Osteoblast (primary cell): ENCODE measurements at regions not wholly inside any gene's neighbourhood (a gene's known extent, or its start where the extent isn't known, plus 50 kb on each side); places are given as distances from the start of the nearest gene placed in this dataset.

ENCODE experiments used
- DNase-seq: peaks from one replicate; pipeline ENCODE4 v3.0.0; 2011; ENCODE audit warnings: low spot score, mixed read lengths; ENCODE audit not compliant: insufficient read length; ENCODE audit errors: missing footprints
- H2AFZ ChIP-seq: 2 replicates; pipeline ENCODE4 v1.6.0; 2011; ENCODE audit warnings: mild to moderate bottlenecking, low read length
- H3K27ac ChIP-seq: 2 replicates; pipeline ENCODE4 v1.5.1; 2011; ENCODE audit warnings: mild to moderate bottlenecking, low read depth, low read length, moderate library complexity
- H3K27me3 ChIP-seq: 2 replicates; pipeline ENCODE4 v1.6.0; 2012; ENCODE audit warnings: mild to moderate bottlenecking, control low read depth, inconsistent platforms, low read length, moderate library complexity; ENCODE audit not compliant: insufficient read depth
- H3K36me3 ChIP-seq: 2 replicates; pipeline ENCODE4 v1.5.1; 2011; ENCODE audit warnings: mild to moderate bottlenecking, low read length, control low read depth, moderate library complexity; ENCODE audit not compliant: insufficient read depth
- H3K4me1 ChIP-seq: 2 replicates; pipeline ENCODE4 v1.5.1; 2011; ENCODE audit warnings: mild to moderate bottlenecking, low read length, control low read depth, moderate library complexity; ENCODE audit not compliant: insufficient read depth
- H3K4me2 ChIP-seq: 2 replicates; pipeline ENCODE4 v1.6.0; 2011; ENCODE audit warnings: mild to moderate bottlenecking, low read length; ENCODE audit not compliant: insufficient read depth
- H3K4me3 ChIP-seq: fragments of 200-600 bp; sonication (generic); 3 replicates; pipeline ENCODE4 v1.5.1; 2012; ENCODE audit warnings: mild to moderate bottlenecking, low read length, inconsistent platforms; ENCODE audit not compliant: insufficient read depth
- H3K79me2 ChIP-seq: 2 replicates; pipeline ENCODE4 v1.6.0; 2012; ENCODE audit warnings: mild to moderate bottlenecking, low read length, control low read depth, inconsistent platforms; ENCODE audit not compliant: insufficient read depth
- H3K9me3 ChIP-seq: 2 replicates; pipeline ENCODE4 v1.5.1; 2011; ENCODE audit warnings: low read depth, low read length, control low read depth
- H4K20me1 ChIP-seq: 2 replicates; pipeline ENCODE4 v1.6.0; 2012; ENCODE audit warnings: mild to moderate bottlenecking, low read length, control low read depth; ENCODE audit not compliant: insufficient read depth
- CTCF ChIP-seq: IDR thresholded peaks from 2 replicates; pipeline ENCODE4 v1.5.1; 2011; ENCODE audit warnings: mild to moderate bottlenecking, low read depth, low read length, moderate library complexity; ENCODE audit errors: extremely low read depth

- H3K9me3 ChIP-seq, result no peaks in the 10 kb centered on the region
- H3K4me3 ChIP-seq, result no peak overlapping the region
- H3K27ac ChIP-seq, result no peak overlapping the region
- H3K4me1 ChIP-seq, result no peaks in the 10 kb centered on the region
- no peak overlapping the region for H2AFZ ChIP-seq
- H3K4me2 ChIP-seq, result no peak overlapping the region
- no peak for TF ChIP-seq CTCF
- H3K36me3 ChIP-seq, result no peaks in the 10 kb centered on the region
- no peak for DNase-seq
- H4K20me1 ChIP-seq, result no peaks in the 10 kb centered on the region
- peaks cover 4% of the 10 kb centered on the region for H3K27me3 ChIP-seq
- no peaks in the 10 kb centered on the region for H3K79me2 ChIP-seq
Observed at GRCh38 chr9:108765265-108765664, 90.5 kb downstream of the ACTL7B start.

- Histone ChIP-seq H3K27ac (no peak overlapping the region), H3K4me1 (no peaks in the 10 kb centered on the region), H3K27me3 (peaks cover 3% of the 10 kb centered on the region), H3K4me3 (no peak overlapping the region), H3K36me3 (no peaks in the 10 kb centered on the region), H2AFZ (no peak overlapping the region), H4K20me1 (no peaks in the 10 kb centered on the region), H3K4me2 (no peak overlapping the region), H3K9me3 (no peaks in the 10 kb centered on the region), H3K79me2 (no peaks in the 10 kb centered on the region)
- TF ChIP-seq CTCF, result no peak
- no peak for DNase-seq
Observed at GRCh38 chr9:108762348-108763055, 93.3 kb downstream of the ACTL7B start.

DNA sequence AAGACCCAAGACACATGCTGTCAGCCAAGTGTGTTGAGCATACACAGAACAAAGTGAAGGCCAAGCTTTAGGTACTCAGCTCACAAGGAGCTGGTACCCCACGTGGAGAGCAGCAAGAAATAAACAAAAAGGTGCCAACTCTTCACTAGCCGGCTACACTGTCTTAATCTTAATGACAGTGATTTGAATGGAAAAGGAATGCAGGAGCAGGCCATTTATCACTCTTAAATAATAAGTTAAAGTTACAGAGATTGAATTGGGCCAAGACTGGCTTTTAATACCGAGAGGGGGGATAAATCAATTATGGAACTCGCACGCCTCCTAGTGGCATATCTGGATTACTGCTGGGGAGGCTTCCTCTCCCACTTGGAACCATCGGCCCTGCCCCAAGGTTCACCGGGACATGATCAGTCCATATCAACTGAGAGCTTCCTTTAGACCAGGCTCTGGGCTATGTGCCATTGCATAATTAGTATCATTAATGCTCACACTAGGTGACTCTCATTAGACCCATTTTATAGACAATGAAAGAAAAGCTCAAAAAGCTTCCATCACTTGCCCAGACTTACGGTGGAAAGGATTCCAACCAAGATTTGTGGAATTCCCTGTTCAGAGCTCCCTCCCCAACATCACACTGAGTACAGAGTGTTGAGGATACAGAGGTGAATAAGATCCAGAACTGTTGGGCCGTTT, 94.0 kb downstream of the ACTL7B start:
- no peak overlapping the region for H3K27ac ChIP-seq
- H4K20me1 ChIP-seq, result no peaks in the 10 kb centered on the region
- TF ChIP-seq CTCF, result peak; percentile 95
- H3K27me3 ChIP-seq, result no peaks in the 10 kb centered on the region
- H3K4me1 ChIP-seq, result no peaks in the 10 kb centered on the region
- H2AFZ ChIP-seq, result no peak overlapping the region
- peak; percentile 90 for DNase-seq
- no peaks in the 10 kb centered on the region for H3K36me3 ChIP-seq
- H3K79me2 ChIP-seq, result no peaks in the 10 kb centered on the region
- H3K4me2 ChIP-seq, result peak overlapping the region; percentile 17
- H3K9me3 ChIP-seq, result no peaks in the 10 kb centered on the region
- H3K4me3 ChIP-seq, result no peak overlapping the region

DNA sequence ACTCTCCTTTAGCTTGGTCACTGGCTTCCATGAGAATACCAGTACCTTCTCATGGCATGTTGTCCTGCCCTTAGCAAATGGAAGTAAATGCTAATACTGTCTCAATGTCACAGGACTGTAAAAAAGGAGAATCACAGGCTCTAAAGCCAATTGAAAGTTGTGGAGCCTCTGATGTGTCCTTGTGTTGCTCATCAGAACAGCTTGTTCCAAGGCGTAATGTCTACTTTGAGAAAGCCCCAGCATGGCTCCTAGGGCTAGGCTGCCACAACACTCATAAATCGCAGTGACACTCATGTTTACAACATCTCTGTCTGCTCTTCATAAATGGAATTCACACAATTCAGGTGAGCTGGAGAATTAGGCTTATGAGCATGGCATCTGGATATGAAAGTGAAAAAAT, 94.9 kb downstream of the ACTL7B start:
- H3K27ac ChIP-seq, result no peak overlapping the region
- H2AFZ ChIP-seq, result no peak overlapping the region
- H3K36me3 ChIP-seq, result no peaks in the 10 kb centered on the region
- no peak overlapping the region for H3K4me2 ChIP-seq
- H4K20me1 ChIP-seq, result no peaks in the 10 kb centered on the region
- H3K79me2 ChIP-seq, result no peaks in the 10 kb centered on the region
- TF ChIP-seq CTCF, result no peak
- no peaks in the 10 kb centered on the region for H3K27me3 ChIP-seq
- H3K4me1 ChIP-seq, result no peaks in the 10 kb centered on the region
- no peaks in the 10 kb centered on the region for H3K9me3 ChIP-seq
- DNase-seq, result no peak
- no peak overlapping the region for H3K4me3 ChIP-seq
